PC-3 (cell line): ENCODE measurements at regions not wholly inside any gene's neighbourhood (a gene's known extent, or its start where the extent isn't known, plus 50 kb on each side); places are given as distances from the start of the nearest gene placed in this dataset.

Experiments
- CTCF ChIP-seq: fragments of 300-600 bp; sonication (generic); conservative IDR thresholded peaks from 2 replicates; pipeline ENCODE4 v1.5.1; 2017; ENCODE audit warnings: antibody characterized with exemption, low read depth, mild to moderate bottlenecking, low read length
- EZH2 ChIP-seq: fragments of 300-600 bp; sonication (generic); IDR thresholded peaks from one replicate; pipeline ENCODE4 v1.6.1; 2017; ENCODE audit warnings: antibody characterized with exemption, mild to moderate bottlenecking, low read length; ENCODE audit not compliant: unreplicated experiment
- EZH2phosphoT487 ChIP-seq: fragments of 300-600 bp; sonication (generic); IDR thresholded peaks from 2 replicates; pipeline ENCODE4 v1.6.1; 2018; ENCODE audit warnings: mild to moderate bottlenecking, antibody characterized with exemption, low read length, borderline replicate concordance

DNA sequence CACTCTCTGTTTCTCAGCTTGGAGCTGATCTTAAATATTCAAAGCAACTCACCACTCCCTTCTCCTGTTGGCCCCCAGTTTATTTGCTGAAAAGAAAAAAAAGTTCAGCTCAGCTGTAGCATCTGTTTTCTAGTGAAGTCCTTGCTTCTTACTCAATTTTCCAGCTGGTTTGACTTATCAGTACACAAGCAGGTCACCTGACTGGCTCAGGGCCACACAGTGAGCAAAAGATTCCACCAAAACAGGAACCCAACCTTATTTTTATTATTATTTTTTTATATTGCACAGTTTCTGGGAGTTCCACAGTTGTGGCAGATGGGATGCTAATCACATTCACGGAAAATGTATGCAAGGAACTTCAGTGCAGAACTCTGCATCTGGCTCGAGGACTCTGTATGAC is 390.7 kb upstream of the RGMA start:
- no peak for TF ChIP-seq CTCF
- TF ChIP-seq EZH2phosphoT487 = no peak
- no peak for TF ChIP-seq EZH2
